ENCODE measurements at regions not wholly inside any gene's neighbourhood (a gene's known extent, or its start where the extent isn't known, plus 50 kb on each side); places are given as distances from the start of the nearest gene placed in this dataset.

GRCh38 chr3:56985878-56986277 is 74.6 kb upstream of the SPATA12 start:
- DNase-seq (ENCODE audit: low spot score) (no peak), ATAC-seq (no peak)

- DNase-seq (ENCODE audit: low spot score) (no peak), ATAC-seq (no peak)
Observed at GRCh38 chr3:56985460-56985859, 75.0 kb upstream of the SPATA12 start.

GRCh38 chr3:56983427-56983826 is 77.0 kb upstream of the SPATA12 start:
- ATAC-seq = no peak
- DNase-seq (ENCODE audit: low spot score) = no peak

GRCh38 chr3:56981445-56982230 is 78.8 kb upstream of the SPATA12 start:
- no peak for ATAC-seq
- DNase-seq (ENCODE audit: low spot score) = no peak

- no peak for ATAC-seq
- no peak for DNase-seq (ENCODE audit: low spot score)
Observed at GRCh38 chr3:56980798-56981390, 79.6 kb upstream of the SPATA12 start.

- DNase-seq (ENCODE audit: low spot score) (no peak), ATAC-seq (no peak)
Observed at GRCh38 chr3:56980243-56980642, 80.2 kb upstream of the SPATA12 start.

- ATAC-seq = no peak
- DNase-seq (ENCODE audit: low spot score) = no peak
Observed at GRCh38 chr3:56979791-56980190, 80.7 kb upstream of the SPATA12 start.

GRCh38 chr3:56977561-56977889 is 82.9 kb upstream of the SPATA12 start:
- ATAC-seq = no peak
- no peak for DNase-seq (ENCODE audit: low spot score)

- DNase-seq (ENCODE audit: low spot score) = no peak
Observed at GRCh38 chr3:56976651-56977560, 83.6 kb upstream of the SPATA12 start.

GRCh38 chr3:56975567-56975966 is 84.9 kb upstream of the SPATA12 start:
- no peak for DNase-seq (ENCODE audit: low spot score)

More at GRCh38 chr3:56976651-56977560, 83.6 kb upstream of the SPATA12 start:
- no peak for ATAC-seq

GRCh38 chr3:56974247-56974930 is 86.1 kb upstream of the SPATA12 start:
- no peak for ATAC-seq
- DNase-seq (ENCODE audit: low spot score) = no peak

More at GRCh38 chr3:56975567-56975966, 84.9 kb upstream of the SPATA12 start:
- no peak for ATAC-seq

- ATAC-seq (no peak), DNase-seq (ENCODE audit: low spot score) (no peak)
Observed at GRCh38 chr3:56971816-56972215, 88.6 kb upstream of the SPATA12 start.

GRCh38 chr3:56971261-56971660 is 89.2 kb upstream of the SPATA12 start:
- ATAC-seq = no peak
- DNase-seq (ENCODE audit: low spot score) = no peak

GRCh38 chr3:56970461-56970879 is 90.0 kb upstream of the SPATA12 start:
- DNase-seq (ENCODE audit: low spot score) = no peak
- no peak for ATAC-seq

GRCh38 chr3:56969851-56970250 is 90.6 kb upstream of the SPATA12 start:
- no peak for ATAC-seq
- no peak for DNase-seq (ENCODE audit: low spot score)

- no peak for DNase-seq (ENCODE audit: low spot score)
- no peak for ATAC-seq
Observed at GRCh38 chr3:56966509-56966908, 94.0 kb upstream of the SPATA12 start.

GRCh38 chr3:56966104-56966503 is 94.4 kb upstream of the SPATA12 start:
- ATAC-seq = no peak

GRCh38 chr3:56962922-56963321 is 97.5 kb upstream of the SPATA12 start:
- DNase-seq (ENCODE audit: low spot score) = no peak
- ATAC-seq = no peak

More at GRCh38 chr3:56966104-56966503, 94.4 kb upstream of the SPATA12 start:
- DNase-seq (ENCODE audit: low spot score) = no peak

GRCh38 chr3:56962206-56962605 is 98.3 kb upstream of the SPATA12 start:
- no peak for DNase-seq (ENCODE audit: low spot score)
- no peak for ATAC-seq

GRCh38 chr3:56960234-56960917 is 100.1 kb upstream of the SPATA12 start:
- DNase-seq (ENCODE audit: low spot score) (no peak), ATAC-seq (no peak)
